Activated naive CD8-positive, alpha-beta T cell treated with anti-CD3 and anti-CD28 coated beads, Interleukin-2, amount 10 ng/mL, durations not matched to agents 7 days and 5 days (primary cell): ENCODE measurements at regions not wholly inside any gene's neighbourhood (a gene's known extent, or its start where the extent isn't known, plus 50 kb on each side); places are given as distances from the start of the nearest gene placed in this dataset.

Source experiments
- ATAC-seq: fragments of 150-1000 bp; cut with Tn5 transposase; one replicate; pipeline ENCODE4 v1.10.0; 2021; ENCODE audit warnings: low read depth, moderate library complexity
- POLR2A ChIA-PET: fragments of 350-600 bp; sonication (Branson Sonifier 250); formaldehyde crosslinking; loops from one replicate; lab custom pipeline; 2021; ENCODE audit warnings: antibody characterized with exemption; lab: Charles Lee
- DNase-seq: peaks from one replicate; pipeline ENCODE4 v3.0.0; 2021
- H3K27ac Mint-ChIP-seq: one replicate; pipeline ENCODE4 v1.8.0; 2022; ENCODE audit warnings: mild to moderate bottlenecking, mixed read lengths
- H3K27me3 Mint-ChIP-seq: one replicate; pipeline ENCODE4 v1.8.0; 2022; ENCODE audit warnings: mild to moderate bottlenecking, moderate library complexity, mixed read lengths
- H3K36me3 Mint-ChIP-seq: one replicate; pipeline ENCODE4 v1.8.0; 2021; ENCODE audit warnings: mild to moderate bottlenecking, mixed read lengths
- H3K4me1 Mint-ChIP-seq: one replicate; pipeline ENCODE4 v1.8.0; 2021; ENCODE audit warnings: mixed read lengths
- H3K4me3 Mint-ChIP-seq: one replicate; pipeline ENCODE4 v1.8.0; 2022; ENCODE audit warnings: mild to moderate bottlenecking, moderate library complexity, mixed read lengths
- H3K9me3 Mint-ChIP-seq: one replicate; pipeline ENCODE4 v1.8.0; 2021; ENCODE audit warnings: mixed read lengths

GRCh38 chr7:156203923-156204322 is 391.7 kb upstream of the SHH start:
- Mint-ChIP-seq H3K4me3 (no peak overlapping the region), H3K36me3 (no peaks in the 10 kb centered on the region), H3K27me3 (peaks cover 6% of the 10 kb centered on the region), H3K9me3 (no peaks in the 10 kb centered on the region), H3K4me1 (no peaks in the 10 kb centered on the region), H3K27ac (no peak overlapping the region)
- ATAC-seq (no peak), DNase-seq (no peak)
- POLR2A ChIA-PET = no interaction called here

- ATAC-seq (no peak), DNase-seq (no peak)
- Mint-ChIP-seq H3K4me1 (no peaks in the 10 kb centered on the region), H3K27me3 (peaks cover 4% of the 10 kb centered on the region), H3K9me3 (no peaks in the 10 kb centered on the region), H3K27ac (no peak overlapping the region), H3K4me3 (no peak overlapping the region), H3K36me3 (no peaks in the 10 kb centered on the region)
- POLR2A ChIA-PET = no interaction called here
These were observed 386.0 kb upstream of the SHH start for GRCh38 chr7:156198277-156198676.

- H3K36me3 Mint-ChIP-seq = no peaks in the 10 kb centered on the region
- H3K9me3 Mint-ChIP-seq = no peaks in the 10 kb centered on the region
- POLR2A ChIA-PET = no interaction called here
- no peak overlapping the region for H3K4me3 Mint-ChIP-seq
- H3K27ac Mint-ChIP-seq = no peak overlapping the region
- no peak for DNase-seq
- H3K27me3 Mint-ChIP-seq = peaks cover 4% of the 10 kb centered on the region
- H3K4me1 Mint-ChIP-seq = no peaks in the 10 kb centered on the region
- ATAC-seq = no peak
These were observed 384.4 kb upstream of the SHH start for GRCh38 chr7:156196649-156197048.

- Mint-ChIP-seq H3K4me1 (no peaks in the 10 kb centered on the region), H3K4me3 (no peak overlapping the region), H3K27me3 (peaks cover 4% of the 10 kb centered on the region), H3K9me3 (no peaks in the 10 kb centered on the region), H3K36me3 (no peaks in the 10 kb centered on the region), H3K27ac (no peak overlapping the region)
- DNase-seq (no peak), ATAC-seq (no peak)
- POLR2A ChIA-PET = no interaction called here
These were observed 383.0 kb upstream of the SHH start for GRCh38 chr7:156195276-156195675.

GRCh38 chr7:156194813-156195212 is 382.6 kb upstream of the SHH start:
- H3K27me3 Mint-ChIP-seq = peaks cover 4% of the 10 kb centered on the region
- H3K4me1 Mint-ChIP-seq = no peaks in the 10 kb centered on the region
- DNase-seq (no peak), ATAC-seq (no peak)
- H3K4me3 Mint-ChIP-seq = no peak overlapping the region
- no peak overlapping the region for H3K27ac Mint-ChIP-seq
- no peaks in the 10 kb centered on the region for H3K9me3 Mint-ChIP-seq
- H3K36me3 Mint-ChIP-seq = no peaks in the 10 kb centered on the region
- POLR2A ChIA-PET = no interaction called here

GRCh38 chr7:156192921-156193320 is 380.7 kb upstream of the SHH start:
- H3K27me3 Mint-ChIP-seq = no peaks in the 10 kb centered on the region
- ATAC-seq = no peak

GRCh38 chr7:156191090-156191489 is 378.8 kb upstream of the SHH start:
- Mint-ChIP-seq H3K9me3 (peaks cover 3% of the 10 kb centered on the region), H3K27me3 (no peaks in the 10 kb centered on the region), H3K4me3 (no peak overlapping the region), H3K36me3 (no peaks in the 10 kb centered on the region), H3K27ac (no peak overlapping the region), H3K4me1 (no peaks in the 10 kb centered on the region)
- ATAC-seq = no peak
- POLR2A ChIA-PET = no interaction called here
- no peak for DNase-seq

More at GRCh38 chr7:156192921-156193320, 380.7 kb upstream of the SHH start:
- no peaks in the 10 kb centered on the region for H3K4me1 Mint-ChIP-seq
- no peak for DNase-seq
- H3K27ac Mint-ChIP-seq = no peak overlapping the region
- H3K9me3 Mint-ChIP-seq = peaks cover 2% of the 10 kb centered on the region
- POLR2A ChIA-PET = no interaction called here
- H3K36me3 Mint-ChIP-seq = no peaks in the 10 kb centered on the region
- H3K4me3 Mint-ChIP-seq = no peak overlapping the region

- Mint-ChIP-seq H3K27ac (no peak overlapping the region), H3K27me3 (peaks cover 7% of the 10 kb centered on the region), H3K9me3 (peaks cover 3% of the 10 kb centered on the region), H3K36me3 (no peaks in the 10 kb centered on the region), H3K4me1 (no peaks in the 10 kb centered on the region), H3K4me3 (no peak overlapping the region)
- POLR2A ChIA-PET = no interaction called here
- ATAC-seq = no peak
- no peak for DNase-seq
These were observed 372.8 kb upstream of the SHH start for GRCh38 chr7:156185076-156185475.

- Mint-ChIP-seq H3K9me3 (peaks cover 3% of the 10 kb centered on the region), H3K4me3 (no peak overlapping the region), H3K27ac (no peak overlapping the region), H3K4me1 (no peaks in the 10 kb centered on the region), H3K36me3 (no peaks in the 10 kb centered on the region), H3K27me3 (peaks cover 7% of the 10 kb centered on the region)
- DNase-seq (no peak), ATAC-seq (no peak)
- POLR2A ChIA-PET = no interaction called here
These were observed 371.9 kb upstream of the SHH start for GRCh38 chr7:156184164-156184563.

GRCh38 chr7:156180451-156181229 is 368.4 kb upstream of the SHH start:
- no peak for ATAC-seq
- no peaks in the 10 kb centered on the region for H3K4me1 Mint-ChIP-seq
- POLR2A ChIA-PET = no interaction called here
- peaks cover 7% of the 10 kb centered on the region for H3K27me3 Mint-ChIP-seq
- no peak for DNase-seq
- no peak overlapping the region for H3K27ac Mint-ChIP-seq
- H3K4me3 Mint-ChIP-seq = no peak overlapping the region
- no peaks in the 10 kb centered on the region for H3K9me3 Mint-ChIP-seq
- H3K36me3 Mint-ChIP-seq = no peaks in the 10 kb centered on the region

- POLR2A ChIA-PET = no interaction called here
- no peak for ATAC-seq
- no peak for DNase-seq
- Mint-ChIP-seq H3K36me3 (no peaks in the 10 kb centered on the region), H3K27ac (no peak overlapping the region), H3K4me3 (no peak overlapping the region), H3K27me3 (peaks cover 5% of the 10 kb centered on the region), H3K9me3 (no peaks in the 10 kb centered on the region), H3K4me1 (no peaks in the 10 kb centered on the region)
These were observed 367.7 kb upstream of the SHH start for GRCh38 chr7:156179872-156180390.

- Mint-ChIP-seq H3K36me3 (no peaks in the 10 kb centered on the region), H3K27ac (no peak overlapping the region), H3K4me1 (no peaks in the 10 kb centered on the region), H3K4me3 (no peak overlapping the region), H3K27me3 (peaks cover 2% of the 10 kb centered on the region), H3K9me3 (no peaks in the 10 kb centered on the region)
- DNase-seq (no peak), ATAC-seq (no peak)
- POLR2A ChIA-PET = no interaction called here
These were observed 366.6 kb upstream of the SHH start for GRCh38 chr7:156178857-156179256.

- POLR2A ChIA-PET = no interaction called here
- Mint-ChIP-seq H3K4me1 (no peaks in the 10 kb centered on the region), H3K9me3 (no peaks in the 10 kb centered on the region), H3K4me3 (no peak overlapping the region), H3K27ac (no peak overlapping the region), H3K36me3 (no peaks in the 10 kb centered on the region), H3K27me3 (no peaks in the 10 kb centered on the region)
- no peak for ATAC-seq
- no peak for DNase-seq
These were observed 366.0 kb upstream of the SHH start for GRCh38 chr7:156178214-156178613.

GRCh38 chr7:156177422-156178055 is 365.3 kb upstream of the SHH start:
- POLR2A ChIA-PET = no interaction called here
- Mint-ChIP-seq H3K4me1 (no peaks in the 10 kb centered on the region), H3K36me3 (no peaks in the 10 kb centered on the region), H3K27me3 (no peaks in the 10 kb centered on the region), H3K27ac (no peak overlapping the region), H3K9me3 (no peaks in the 10 kb centered on the region), H3K4me3 (no peak overlapping the region)
- DNase-seq (no peak), ATAC-seq (no peak)
